Mesodermal cell (in vitro differentiated cells): ENCODE measurements at regions not wholly inside any gene's neighbourhood (a gene's known extent, or its start where the extent isn't known, plus 50 kb on each side); places are given as distances from the start of the nearest gene placed in this dataset.

Experiments
- H3K27ac ChIP-seq: 2 replicates; pipeline ENCODE4 v1.7.0; 2013; ENCODE audit warnings: mild to moderate bottlenecking, low read depth, low read length, moderate library complexity; ENCODE audit not compliant: severe bottlenecking
- H3K36me3 ChIP-seq: 2 replicates; pipeline ENCODE4 v1.7.1; 2013; ENCODE audit warnings: mild to moderate bottlenecking, low read length, moderate library complexity; ENCODE audit not compliant: control insufficient read depth, insufficient read depth
- H3K4me1 ChIP-seq: one replicate; pipeline ENCODE4 v1.7.1; 2013; ENCODE audit warnings: mild to moderate bottlenecking, low read length; ENCODE audit not compliant: insufficient read depth, control insufficient read depth, poor library complexity, severe bottlenecking
- H3K4me3 ChIP-seq: 2 replicates; pipeline ENCODE4 v1.7.0; 2013; ENCODE audit warnings: low read length, control low read depth, mild to moderate bottlenecking; ENCODE audit not compliant: insufficient read depth, poor library complexity, severe bottlenecking; ENCODE audit errors: extremely low read depth
- H3K9me3 ChIP-seq: 2 replicates; pipeline ENCODE4 v1.7.1; 2013; ENCODE audit warnings: mild to moderate bottlenecking, low read length, moderate library complexity; ENCODE audit not compliant: control insufficient read depth
- WGBS, 2 experiments: methylation state at CpG; one replicate each; pipeline ENCODE4 v1.1.5; 2013; ENCODE audit warnings: missing lambda C conversion rate in 2 of 2; ENCODE audit not compliant: insufficient coverage in 2 of 2; 5-methylcytosine and 5-hydroxymethylcytosine counted together

DNA sequence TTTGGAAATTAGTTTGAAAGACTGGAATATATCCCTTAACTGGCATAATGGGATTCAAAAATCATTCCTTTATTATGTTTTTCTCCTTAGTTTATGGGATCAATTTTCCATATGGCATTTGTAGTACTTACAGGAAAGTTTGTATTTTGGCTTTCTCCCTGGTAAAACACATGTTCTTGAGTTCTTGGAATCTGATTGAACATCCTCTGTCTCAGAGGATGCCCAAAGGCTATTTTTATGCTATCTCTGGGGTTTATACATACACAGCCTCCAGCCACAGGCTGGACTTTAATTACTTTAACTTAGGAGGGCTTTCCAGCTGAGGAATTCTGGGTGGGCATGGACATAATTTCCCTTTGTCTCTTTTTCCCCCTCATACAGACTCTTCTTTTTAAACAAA, 236.4 kb downstream of the HGF start:
- no peaks in the 10 kb centered on the region for H3K9me3 ChIP-seq
- H3K27ac ChIP-seq = no peak overlapping the region
- H3K36me3 ChIP-seq = no peaks in the 10 kb centered on the region
- no peak overlapping the region for H3K4me3 ChIP-seq
- no peaks in the 10 kb centered on the region for H3K4me1 ChIP-seq

DNA sequence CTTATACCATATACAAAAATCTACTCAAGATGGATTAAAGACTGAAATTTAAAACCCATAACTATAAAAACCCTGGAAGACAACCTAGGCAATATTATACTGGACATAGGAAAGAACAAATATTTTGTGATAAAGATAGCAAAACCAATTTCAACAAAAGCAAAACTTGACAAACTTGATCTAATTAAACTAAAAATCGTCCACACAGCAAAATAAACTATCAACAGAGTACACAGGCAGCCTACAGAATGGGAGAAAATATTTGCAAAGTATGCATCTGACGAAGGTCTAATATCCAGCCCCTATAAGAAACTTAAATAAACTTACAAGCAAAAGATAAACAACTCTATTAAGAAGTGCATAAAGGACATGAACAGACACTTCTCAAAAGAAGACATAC, 240.1 kb downstream of the HGF start:
- Histone ChIP-seq H3K27ac (no peak overlapping the region), H3K4me3 (no peak overlapping the region), H3K36me3 (no peaks in the 10 kb centered on the region), H3K9me3 (no peaks in the 10 kb centered on the region), H3K4me1 (peaks cover 3% of the 10 kb centered on the region)
- WGBS, 2 experiments = no CpG with 5 or more reads among the region's 2 CpGs

DNA sequence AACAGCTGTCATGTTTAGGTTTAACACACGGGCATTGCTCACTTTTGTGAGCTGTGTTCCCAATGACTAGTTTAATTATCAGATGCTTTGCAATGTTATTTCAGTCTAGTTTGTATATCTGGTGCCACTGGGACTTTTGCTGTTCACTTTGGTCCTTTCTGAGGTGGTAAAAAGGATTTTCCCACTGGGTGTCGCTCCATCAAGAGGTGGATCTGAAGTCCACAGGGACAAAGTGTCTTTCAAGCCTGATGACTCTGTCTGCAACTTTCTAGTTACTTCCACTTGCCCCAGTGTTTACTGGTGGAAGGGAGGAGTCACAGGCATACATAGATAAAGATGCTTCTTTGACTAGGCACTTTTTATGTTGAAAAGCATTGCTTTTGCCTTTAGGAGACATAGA, 242.2 kb downstream of the HGF start:
- no peaks in the 10 kb centered on the region for H3K36me3 ChIP-seq
- no peak overlapping the region for H3K4me3 ChIP-seq
- H3K9me3 ChIP-seq = no peaks in the 10 kb centered on the region
- H3K4me1 ChIP-seq = peaks cover 3% of the 10 kb centered on the region
- H3K27ac ChIP-seq = no peak overlapping the region
- 85% methylated on average over 2 of the region's 2 CpGs; no CpG with 5 or more reads in 1 of the 2 experiments for WGBS, 2 experiments

DNA sequence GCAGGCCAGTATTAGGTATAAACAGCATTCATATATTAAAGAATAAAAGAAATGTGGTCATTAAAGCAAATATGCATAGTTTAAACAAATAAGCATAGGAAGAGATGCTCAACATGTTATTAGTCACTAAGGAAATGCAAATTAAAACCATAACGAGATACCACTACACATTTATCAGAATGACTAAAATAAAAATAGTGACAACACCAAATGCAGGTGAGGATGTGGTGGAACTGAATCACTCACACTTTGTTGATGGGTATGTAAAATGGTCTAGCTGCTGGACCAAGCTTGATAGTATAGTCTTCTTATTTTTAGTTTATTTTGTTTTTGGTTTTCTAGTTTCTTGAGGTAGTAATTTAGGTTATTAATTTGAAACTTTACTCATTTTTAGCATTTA, 242.9 kb downstream of the HGF start:
- H3K36me3 ChIP-seq = no peaks in the 10 kb centered on the region
- H3K4me3 ChIP-seq = no peak overlapping the region
- peaks cover 3% of the 10 kb centered on the region for H3K4me1 ChIP-seq
- H3K27ac ChIP-seq = no peak overlapping the region
- no CpG with 5 or more reads among the region's 1 CpG for WGBS, 2 experiments
- H3K9me3 ChIP-seq = no peaks in the 10 kb centered on the region

DNA sequence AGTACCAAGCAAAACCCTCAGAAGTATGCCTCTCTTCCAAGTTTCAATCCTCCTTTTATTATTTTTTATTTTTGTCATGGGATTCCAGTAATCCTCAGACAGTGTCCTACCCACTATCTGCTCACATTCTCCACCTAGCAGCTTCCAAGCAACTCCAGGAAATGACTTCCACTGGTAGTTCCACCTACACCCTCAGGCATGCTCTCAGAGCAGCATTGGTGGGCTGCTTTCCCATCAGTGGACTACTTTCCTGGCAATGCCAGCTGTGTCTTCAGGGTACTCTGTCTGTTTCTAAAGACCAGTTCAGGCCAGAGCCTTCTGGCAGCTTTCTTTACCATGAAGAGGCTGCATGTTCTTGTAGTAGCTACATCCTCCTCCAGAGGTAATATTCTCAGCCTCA, 244.0 kb downstream of the HGF start:
- peaks cover 3% of the 10 kb centered on the region for H3K4me1 ChIP-seq
- no peaks in the 10 kb centered on the region for H3K9me3 ChIP-seq
- no peaks in the 10 kb centered on the region for H3K36me3 ChIP-seq
- H3K27ac ChIP-seq = no peak overlapping the region
- H3K4me3 ChIP-seq = no peak overlapping the region

DNA sequence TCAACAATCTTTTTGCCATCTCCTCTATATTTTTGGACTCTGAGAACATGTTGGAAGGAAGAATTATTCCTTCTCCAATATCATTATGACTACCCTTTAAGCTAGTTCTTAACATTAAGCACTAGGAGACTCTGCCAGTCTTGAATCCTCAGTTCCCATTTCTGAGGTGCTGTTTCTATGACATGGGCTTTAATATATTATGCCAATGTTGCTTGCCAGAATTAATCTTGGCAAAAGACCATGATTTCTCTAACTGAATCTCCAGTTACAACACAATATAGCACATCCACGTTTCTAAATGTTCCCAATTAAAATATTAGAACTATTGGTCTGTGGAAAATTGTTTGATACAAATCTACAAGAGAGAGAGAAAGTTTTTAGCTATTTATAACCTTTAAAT, 250.0 kb downstream of the HGF start:
- H3K4me3 ChIP-seq = no peak overlapping the region
- WGBS, 2 experiments = no CpG with 5 or more reads among the region's 1 CpG
- no peaks in the 10 kb centered on the region for H3K36me3 ChIP-seq
- H3K9me3 ChIP-seq = no peaks in the 10 kb centered on the region
- no peak overlapping the region for H3K27ac ChIP-seq
- no peaks in the 10 kb centered on the region for H3K4me1 ChIP-seq

DNA sequence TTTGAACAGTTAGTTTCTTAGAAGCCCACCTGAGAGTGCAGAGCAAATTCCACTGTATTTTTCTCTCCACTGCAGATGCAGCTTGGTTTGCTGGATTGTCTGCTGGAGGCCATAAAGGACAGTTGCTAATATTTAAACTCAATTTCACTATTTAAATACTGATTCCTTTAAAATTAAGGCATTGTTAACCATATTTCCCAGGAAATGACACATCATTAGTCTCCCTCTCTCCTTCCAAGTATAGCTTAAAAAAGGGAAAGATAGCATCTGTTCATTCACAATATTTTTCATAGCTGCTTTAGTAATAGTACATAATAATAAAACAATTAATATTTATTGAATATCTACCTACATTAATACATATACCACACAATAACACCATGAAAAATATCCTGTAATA, 252.9 kb downstream of the HGF start:
- Histone ChIP-seq H3K4me1 (no peaks in the 10 kb centered on the region), H3K9me3 (no peaks in the 10 kb centered on the region), H3K27ac (no peak overlapping the region), H3K4me3 (no peak overlapping the region), H3K36me3 (no peaks in the 10 kb centered on the region)

DNA sequence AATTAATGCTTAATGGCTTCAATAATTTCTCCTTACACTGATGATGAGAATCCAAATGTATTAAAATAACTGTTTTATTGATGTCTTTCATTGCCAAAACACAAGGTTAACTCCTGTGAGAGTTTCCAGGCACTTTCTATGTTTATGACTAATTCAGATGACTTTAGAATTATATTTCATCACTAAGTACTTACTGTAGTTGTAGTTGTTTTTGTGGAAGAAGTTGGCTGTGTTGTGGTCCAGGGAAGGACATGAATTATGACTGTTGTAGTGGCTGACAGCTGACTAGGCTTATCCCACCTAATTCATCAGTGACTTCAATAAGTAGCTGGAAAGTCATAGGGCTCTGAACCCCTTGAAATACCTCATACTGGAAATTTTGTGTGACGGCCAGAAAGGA, 254.8 kb downstream of the HGF start:
- Histone ChIP-seq H3K9me3 (no peaks in the 10 kb centered on the region), H3K27ac (no peak overlapping the region), H3K4me1 (no peaks in the 10 kb centered on the region), H3K36me3 (no peaks in the 10 kb centered on the region), H3K4me3 (no peak overlapping the region)
- WGBS, 2 experiments = no CpG with 5 or more reads among the region's 1 CpG

DNA sequence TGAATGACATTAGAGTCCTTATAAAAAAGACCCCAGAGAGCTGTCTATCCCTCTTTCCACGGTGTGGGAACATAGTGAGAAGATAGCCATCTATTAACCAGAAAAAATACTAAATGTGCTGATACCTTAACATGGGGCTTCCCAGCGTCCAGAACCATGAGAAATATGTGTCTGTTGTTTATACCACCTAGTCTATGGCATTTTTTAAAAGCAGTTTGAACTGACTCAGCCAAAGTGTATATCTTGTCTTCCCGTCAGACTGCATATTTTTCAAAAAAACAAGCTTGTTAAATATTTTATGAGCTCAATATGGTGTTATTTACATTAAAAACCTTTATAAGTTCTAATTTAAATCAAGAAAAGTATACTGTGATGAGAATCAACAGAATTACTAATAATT, 255.3 kb downstream of the HGF start:
- Histone ChIP-seq H3K9me3 (no peaks in the 10 kb centered on the region), H3K27ac (no peak overlapping the region), H3K4me3 (no peak overlapping the region), H3K4me1 (no peaks in the 10 kb centered on the region), H3K36me3 (no peaks in the 10 kb centered on the region)
- 100% methylated on average over 1 of the region's 3 CpGs; no CpG with 5 or more reads in 1 of the 2 experiments for WGBS, 2 experiments

DNA sequence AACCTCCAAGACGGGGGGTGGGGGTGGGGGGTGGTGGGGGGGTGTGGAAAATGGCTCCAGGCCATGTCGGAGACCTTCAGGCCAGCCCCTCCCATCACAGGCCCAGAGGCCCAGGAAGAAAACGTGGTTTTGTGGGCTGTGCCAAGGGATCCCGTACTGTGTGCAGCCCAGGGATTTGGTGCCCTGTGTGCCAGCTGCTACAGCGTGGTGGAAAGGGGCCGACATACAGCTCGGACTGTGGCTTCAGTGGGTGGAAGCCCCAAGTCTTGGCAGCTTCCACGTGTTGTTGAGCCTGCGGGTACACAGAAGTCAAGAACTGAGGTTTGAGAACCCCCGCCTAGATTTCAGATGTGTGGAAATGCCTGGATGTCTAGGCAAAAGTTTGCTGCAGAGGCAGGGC, 259.7 kb downstream of the HGF start:
- H3K9me3 ChIP-seq = no peaks in the 10 kb centered on the region
- H3K4me1 ChIP-seq = no peaks in the 10 kb centered on the region
- H3K36me3 ChIP-seq = no peaks in the 10 kb centered on the region
- H3K4me3 ChIP-seq = no peak overlapping the region
- H3K27ac ChIP-seq = no peak overlapping the region
- WGBS, 2 experiments = 80 to 96% methylated on average over 7 to 8 of the region's 10 CpGs

DNA sequence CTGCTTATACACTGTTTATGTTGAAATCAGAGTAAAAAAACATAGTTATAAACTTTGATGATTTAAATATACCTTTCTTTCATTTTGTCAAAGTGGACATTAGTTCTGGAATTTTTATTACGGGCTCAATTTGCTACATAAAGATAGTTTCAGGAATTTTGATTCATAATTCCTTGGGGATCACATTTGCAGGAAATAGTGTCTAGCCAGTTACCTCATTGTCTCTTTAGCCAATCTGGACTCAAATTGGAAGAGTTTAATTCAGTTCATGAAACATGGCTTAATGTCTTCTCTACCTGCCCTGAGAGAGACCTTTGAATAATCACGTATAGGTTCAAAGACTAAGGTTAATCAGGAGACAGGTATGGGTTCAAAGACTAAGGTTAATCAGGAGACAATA, 262.6 kb downstream of the HGF start:
- Histone ChIP-seq H3K4me1 (no peaks in the 10 kb centered on the region), H3K36me3 (no peaks in the 10 kb centered on the region), H3K4me3 (no peak overlapping the region), H3K9me3 (no peaks in the 10 kb centered on the region), H3K27ac (no peak overlapping the region)
- WGBS, 2 experiments = 57 to 80% methylated on average over 1 of the region's 2 CpGs

DNA sequence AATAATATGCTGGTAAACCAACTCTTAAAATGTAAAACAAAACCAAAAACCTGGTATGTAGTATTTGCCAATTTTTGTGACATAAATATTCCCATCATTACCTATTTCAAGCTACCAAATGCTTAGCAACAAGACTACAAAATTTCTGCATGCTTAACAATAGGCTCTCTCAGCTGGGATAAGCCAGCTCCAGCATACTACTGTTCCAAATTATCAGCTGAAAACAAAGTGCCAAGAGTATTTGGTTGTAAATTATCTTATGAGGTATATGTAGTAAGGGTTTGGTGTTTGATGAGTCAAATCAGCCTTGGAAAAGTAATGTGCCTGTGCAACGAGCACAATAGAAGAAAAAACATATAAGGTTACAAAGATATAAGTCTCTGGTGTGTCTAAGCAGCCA, 263.2 kb downstream of the HGF start:
- no peaks in the 10 kb centered on the region for H3K4me1 ChIP-seq
- no peak overlapping the region for H3K27ac ChIP-seq
- H3K9me3 ChIP-seq = no peaks in the 10 kb centered on the region
- H3K4me3 ChIP-seq = no peak overlapping the region
- H3K36me3 ChIP-seq = no peaks in the 10 kb centered on the region
- WGBS, 2 experiments = no CpG with 5 or more reads among the region's 1 CpG
